ENCODE measurements at regions not wholly inside any gene's neighbourhood (a gene's known extent, or its start where the extent isn't known, plus 50 kb on each side); places are given as distances from the start of the nearest gene placed in this dataset.
"Not testable (repeated sequence)": the region's sequence is repeated elsewhere in the genome, so short reads cannot be mapped to it uniquely, and the experiment has no call there.

DNA sequence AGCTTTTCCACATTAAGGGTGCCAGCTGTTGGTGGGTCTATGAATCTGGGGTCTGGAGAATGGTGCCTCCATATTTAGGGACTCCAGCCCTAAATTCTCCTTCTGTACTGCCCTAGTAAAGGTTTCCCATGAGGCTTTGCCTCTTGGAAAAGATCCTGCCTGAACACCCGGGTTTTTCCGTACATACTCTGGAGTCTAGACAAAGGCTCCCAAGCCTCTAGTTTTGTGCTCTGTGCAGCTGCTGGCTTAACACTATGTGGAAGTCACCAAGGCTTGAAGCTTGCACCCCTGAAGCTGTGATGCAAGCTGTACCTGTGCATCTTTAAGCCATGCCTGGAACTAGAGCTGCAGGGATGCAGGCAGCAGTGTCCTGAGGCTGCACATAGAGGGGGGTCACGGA, 230.5 kb downstream of the CWH43 start:
- H3K4me3 Mint-ChIP-seq; H3K36me3 ChIP-seq (ENCODE audit: insufficient read depth, low read length); H3K4me1 ChIP-seq (ENCODE audit: insufficient read depth, low read length); intact Hi-C loops (cut with DNase I, micrococcal nuclease); ATAC-seq (ENCODE audit: poor library complexity); H3K36me3 Mint-ChIP-seq (ENCODE audit: low read depth); H3K4me1 Mint-ChIP-seq (ENCODE audit: low read depth); DNase-seq; H3K27me3 Mint-ChIP-seq; CTCF ChIA-PET; H3K27me3 ChIP-seq (ENCODE audit: control insufficient read depth in 1 of 2, insufficient read depth in 2 of 2, low read length in 2 of 2); H3K27ac ChIP-seq (ENCODE audit: low read depth in 1 of 2, low read length in 2 of 2); H3K27ac Mint-ChIP-seq; POLR2A ChIA-PET; H3K4me3 ChIP-seq (ENCODE audit: low read length): not testable (repeated sequence)
- H3K9me3 Mint-ChIP-seq: peaks cover 16% of the 10 kb centered on the region
- H3K9me3 ChIP-seq (ENCODE audit: control insufficient read depth in 1 of 2, insufficient read depth in 1 of 2, low read length in 2 of 2): peaks cover 5 to 54% of the 10 kb centered on the region in 2 experiments

DNA sequence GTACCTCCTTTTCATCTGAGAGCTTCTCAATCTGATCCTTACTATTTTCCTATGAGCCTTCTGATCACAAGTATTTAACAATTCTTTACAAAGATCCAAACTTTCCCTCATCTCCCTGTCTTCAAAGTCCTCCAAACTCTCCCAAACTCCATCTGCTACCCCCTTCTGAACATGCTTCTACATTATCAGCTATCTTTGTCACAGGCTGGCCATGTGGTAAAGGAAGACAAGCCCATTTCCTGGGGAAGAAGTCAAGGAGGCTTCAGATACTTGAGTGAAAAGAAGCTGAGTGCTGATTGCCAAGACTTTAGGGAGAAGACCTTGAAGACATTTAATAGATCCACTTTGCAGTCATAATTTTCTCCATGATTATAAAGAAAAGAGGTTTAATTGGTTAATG, 231.4 kb downstream of the CWH43 start:
- no peaks in the 10 kb centered on the region for H3K36me3 ChIP-seq (ENCODE audit: insufficient read depth, low read length)
- H3K9me3 Mint-ChIP-seq: peaks cover 13% of the 10 kb centered on the region
- DNase-seq (no peak), ATAC-seq (ENCODE audit: poor library complexity) (no peak)
- TF ChIP-seq, protein P1, sequence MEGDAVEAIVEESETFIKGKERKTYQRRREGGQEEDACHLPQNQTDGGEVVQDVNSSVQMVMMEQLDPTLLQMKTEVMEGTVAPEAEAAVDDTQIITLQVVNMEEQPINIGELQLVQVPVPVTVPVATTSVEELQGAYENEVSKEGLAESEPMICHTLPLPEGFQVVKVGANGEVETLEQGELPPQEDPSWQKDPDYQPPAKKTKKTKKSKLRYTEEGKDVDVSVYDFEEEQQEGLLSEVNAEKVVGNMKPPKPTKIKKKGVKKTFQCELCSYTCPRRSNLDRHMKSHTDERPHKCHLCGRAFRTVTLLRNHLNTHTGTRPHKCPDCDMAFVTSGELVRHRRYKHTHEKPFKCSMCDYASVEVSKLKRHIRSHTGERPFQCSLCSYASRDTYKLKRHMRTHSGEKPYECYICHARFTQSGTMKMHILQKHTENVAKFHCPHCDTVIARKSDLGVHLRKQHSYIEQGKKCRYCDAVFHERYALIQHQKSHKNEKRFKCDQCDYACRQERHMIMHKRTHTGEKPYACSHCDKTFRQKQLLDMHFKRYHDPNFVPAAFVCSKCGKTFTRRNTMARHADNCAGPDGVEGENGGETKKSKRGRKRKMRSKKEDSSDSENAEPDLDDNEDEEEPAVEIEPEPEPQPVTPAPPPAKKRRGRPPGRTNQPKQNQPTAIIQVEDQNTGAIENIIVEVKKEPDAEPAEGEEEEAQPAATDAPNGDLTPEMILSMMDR (IDR thresholded peaks at IDR 0.05): no peak
- H3K27ac ChIP-seq (ENCODE audit: low read depth in 1 of 2, low read length in 2 of 2): no peak overlapping the region
- ChIA-PET CTCF (no interaction called here), POLR2A (no interaction called here)
- H3K9me3 ChIP-seq (ENCODE audit: control insufficient read depth in 1 of 2, insufficient read depth in 1 of 2, low read length in 2 of 2): peaks cover 5 to 48% of the 10 kb centered on the region in 2 experiments
- H3K4me1 ChIP-seq (ENCODE audit: insufficient read depth, low read length): no peaks in the 10 kb centered on the region
- H3K4me3 Mint-ChIP-seq: no peak overlapping the region
- no peaks in the 10 kb centered on the region for H3K4me1 Mint-ChIP-seq (ENCODE audit: low read depth)
- H3K27me3 Mint-ChIP-seq: no peaks in the 10 kb centered on the region
- H3K4me3 ChIP-seq (ENCODE audit: low read length): no peak overlapping the region
- intact Hi-C loops (cut with DNase I, micrococcal nuclease): no loop called here
- no peaks in the 10 kb centered on the region for H3K36me3 Mint-ChIP-seq (ENCODE audit: low read depth)
- no peak overlapping the region for H3K27ac Mint-ChIP-seq
- no peaks in the 10 kb centered on the region for H3K27me3 ChIP-seq (ENCODE audit: control insufficient read depth in 1 of 2, insufficient read depth in 2 of 2, low read length in 2 of 2)

DNA sequence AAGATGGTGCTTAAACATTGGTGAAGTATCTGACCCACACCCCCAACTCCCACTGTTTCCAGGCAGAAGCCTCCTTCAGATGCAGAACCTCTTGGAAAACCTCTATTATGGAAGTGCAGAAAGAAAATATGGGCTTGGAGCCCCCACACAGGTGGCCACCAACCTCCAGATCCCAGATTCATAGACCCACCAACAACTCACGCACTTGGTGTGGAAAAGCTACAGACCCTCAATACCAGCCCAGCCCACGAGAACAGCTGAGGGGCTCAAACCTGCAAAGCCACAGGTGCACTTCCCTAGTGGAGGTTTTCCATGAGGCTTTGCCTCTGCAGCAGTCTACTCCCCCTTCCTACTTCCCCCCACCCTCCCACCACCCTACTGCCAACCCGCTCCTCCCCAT, 232.0 kb downstream of the CWH43 start:
- H3K9me3 Mint-ChIP-seq: peaks cover 14% of the 10 kb centered on the region
- H3K4me1 Mint-ChIP-seq (ENCODE audit: low read depth); intact Hi-C loops (cut with DNase I, micrococcal nuclease); H3K27me3 Mint-ChIP-seq; H3K27me3 ChIP-seq (ENCODE audit: control insufficient read depth in 1 of 2, insufficient read depth in 2 of 2, low read length in 2 of 2); H3K27ac ChIP-seq (ENCODE audit: low read depth in 1 of 2, low read length in 2 of 2); CTCF ChIA-PET; H3K4me3 Mint-ChIP-seq; ATAC-seq (ENCODE audit: poor library complexity); DNase-seq; H3K4me1 ChIP-seq (ENCODE audit: insufficient read depth, low read length); H3K36me3 ChIP-seq (ENCODE audit: insufficient read depth, low read length); POLR2A ChIA-PET; H3K36me3 Mint-ChIP-seq (ENCODE audit: low read depth); H3K4me3 ChIP-seq (ENCODE audit: low read length); H3K27ac Mint-ChIP-seq: not testable (repeated sequence)
- peaks cover 5 to 48% of the 10 kb centered on the region in 2 experiments for H3K9me3 ChIP-seq (ENCODE audit: control insufficient read depth in 1 of 2, insufficient read depth in 1 of 2, low read length in 2 of 2)

DNA sequence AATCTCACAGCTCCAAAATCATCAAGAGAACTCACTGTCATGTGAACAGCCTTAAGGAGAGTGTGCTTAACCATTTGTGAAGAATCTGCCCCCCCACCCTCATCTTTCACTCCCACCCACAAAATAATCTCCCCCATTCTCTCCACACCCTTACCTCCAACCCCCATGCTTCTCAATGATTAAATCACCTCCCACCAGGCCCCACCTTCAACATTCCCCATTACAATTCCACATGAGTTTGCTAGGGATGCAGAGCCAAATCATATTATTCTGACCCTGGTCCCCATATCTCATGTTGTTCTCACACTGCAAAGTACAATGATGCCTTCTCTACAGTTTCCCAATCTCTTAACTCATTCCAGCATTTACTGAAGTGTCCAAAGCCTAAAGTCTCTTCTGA, 232.9 kb downstream of the CWH43 start:
- peaks cover 5 to 40% of the 10 kb centered on the region in 2 experiments for H3K9me3 ChIP-seq (ENCODE audit: control insufficient read depth in 1 of 2, insufficient read depth in 1 of 2, low read length in 2 of 2)
- DNase-seq; H3K36me3 ChIP-seq (ENCODE audit: insufficient read depth, low read length); intact Hi-C loops (cut with DNase I, micrococcal nuclease); H3K4me3 ChIP-seq (ENCODE audit: low read length); H3K27me3 Mint-ChIP-seq; H3K27ac Mint-ChIP-seq; ATAC-seq (ENCODE audit: poor library complexity); POLR2A ChIA-PET; H3K27me3 ChIP-seq (ENCODE audit: control insufficient read depth in 1 of 2, insufficient read depth in 2 of 2, low read length in 2 of 2); H3K4me3 Mint-ChIP-seq; H3K4me1 ChIP-seq (ENCODE audit: insufficient read depth, low read length); H3K27ac ChIP-seq (ENCODE audit: low read depth in 1 of 2, low read length in 2 of 2); H3K36me3 Mint-ChIP-seq (ENCODE audit: low read depth); H3K4me1 Mint-ChIP-seq (ENCODE audit: low read depth); CTCF ChIA-PET: not testable (repeated sequence)
- H3K9me3 Mint-ChIP-seq: peaks cover 14% of the 10 kb centered on the region

DNA sequence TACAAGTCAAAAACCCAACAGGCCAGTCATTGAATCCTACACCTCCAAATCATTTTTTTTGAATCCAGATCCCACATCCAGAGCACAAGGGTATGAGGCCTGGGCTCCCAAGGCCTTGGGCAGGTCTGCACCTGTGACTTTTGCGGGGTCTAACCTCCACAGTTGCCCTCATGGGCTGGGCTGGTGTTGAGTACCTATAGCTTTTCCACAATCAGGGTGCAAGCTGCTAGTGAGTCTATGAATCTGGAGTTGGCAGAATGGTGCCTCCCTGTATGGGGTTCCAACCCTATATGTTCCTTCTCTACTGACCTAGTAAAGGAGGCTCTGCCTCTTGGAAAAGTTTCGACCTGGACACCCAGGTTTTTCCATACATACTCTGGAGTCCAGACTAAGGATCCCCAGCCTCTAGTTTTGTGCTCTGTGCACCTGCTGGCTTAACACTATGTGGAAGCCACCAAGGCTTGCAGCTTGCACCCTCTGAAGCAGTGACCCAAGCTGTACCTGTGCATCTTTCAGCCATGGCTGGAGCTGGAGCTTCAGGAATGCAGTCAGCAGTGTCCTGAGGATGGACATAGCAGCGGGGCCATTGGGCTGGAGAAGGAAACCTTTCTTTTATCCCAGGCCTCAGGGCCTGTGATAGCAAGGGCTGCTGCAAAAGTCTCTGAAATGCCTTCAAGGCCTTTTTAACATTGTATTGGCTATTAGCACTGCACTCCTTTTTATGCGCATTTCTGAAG, 233.6 kb downstream of the CWH43 start:
- H3K27me3 ChIP-seq (ENCODE audit: control insufficient read depth in 1 of 2, insufficient read depth in 2 of 2, low read length in 2 of 2); H3K27ac Mint-ChIP-seq; POLR2A ChIA-PET; H3K27me3 Mint-ChIP-seq; H3K27ac ChIP-seq (ENCODE audit: low read depth in 1 of 2, low read length in 2 of 2); H3K4me3 Mint-ChIP-seq; H3K4me3 ChIP-seq (ENCODE audit: low read length); H3K4me1 Mint-ChIP-seq (ENCODE audit: low read depth); CTCF ChIA-PET; H3K4me1 ChIP-seq (ENCODE audit: insufficient read depth, low read length); ATAC-seq (ENCODE audit: poor library complexity); intact Hi-C loops (cut with DNase I, micrococcal nuclease); H3K36me3 ChIP-seq (ENCODE audit: insufficient read depth, low read length); DNase-seq; H3K36me3 Mint-ChIP-seq (ENCODE audit: low read depth): not testable (repeated sequence)
- H3K9me3 ChIP-seq (ENCODE audit: control insufficient read depth in 1 of 2, insufficient read depth in 1 of 2, low read length in 2 of 2): peaks cover 5 to 33% of the 10 kb centered on the region in 2 experiments
- peaks cover 11% of the 10 kb centered on the region for H3K9me3 Mint-ChIP-seq

Measured in CD4-positive, alpha-beta T cell (primary cell).